Loucy (cell line): ENCODE measurements at regions not wholly inside any gene's neighbourhood (a gene's known extent, or its start where the extent isn't known, plus 50 kb on each side); places are given as distances from the start of the nearest gene placed in this dataset.

Experiments used
- H2AFZ ChIP-seq: fragments of 200-600 bp; sonication (generic); 2 replicates; pipeline ENCODE4 v1.6.0; 2016; ENCODE audit warnings: antibody characterized with exemption, mild to moderate bottlenecking, low read length, moderate library complexity
- H3F3A ChIP-seq: fragments of 200-600 bp; 2 replicates; pipeline ENCODE4 v1.6.0; 2016; ENCODE audit warnings: antibody characterized with exemption, low read depth, mild to moderate bottlenecking
- H3K27me3 ChIP-seq: fragments of 200-600 bp; sonication (generic); 2 replicates; pipeline ENCODE4 v1.6.1; 2014; ENCODE audit warnings: low read length, mild to moderate bottlenecking; ENCODE audit not compliant: insufficient read depth, poor library complexity, severe bottlenecking
- H3K36me3 ChIP-seq: fragments of 200-600 bp; sonication (generic); 2 replicates; pipeline ENCODE4 v1.6.1; 2016; ENCODE audit warnings: low read length; ENCODE audit not compliant: insufficient read depth
- H3K4me1 ChIP-seq: fragments of 200-600 bp; sonication (generic); 2 replicates; pipeline ENCODE4 v1.5.1; 2014; ENCODE audit warnings: low read length, mild to moderate bottlenecking; ENCODE audit not compliant: insufficient read depth, poor library complexity, severe bottlenecking
- H3K4me2 ChIP-seq: fragments of 200-600 bp; sonication (generic); 2 replicates; pipeline ENCODE4 v1.6.0; 2014; ENCODE audit warnings: antibody characterized with exemption, low read length, low read depth, mild to moderate bottlenecking; ENCODE audit not compliant: poor library complexity, severe bottlenecking
- H3K4me3 ChIP-seq: fragments of 200-600 bp; sonication (generic); 2 replicates; pipeline ENCODE4 v1.5.1; 2014; ENCODE audit warnings: low read length, mild to moderate bottlenecking, mixed read lengths; ENCODE audit not compliant: poor library complexity, severe bottlenecking
- H3K79me2 ChIP-seq: fragments of 200-600 bp; sonication (generic); 2 replicates; pipeline ENCODE4 v1.6.1; 2014; ENCODE audit warnings: low read length; ENCODE audit not compliant: insufficient read depth
- H3K9ac ChIP-seq: fragments of 200-600 bp; sonication (generic); 2 replicates; pipeline ENCODE4 v1.6.0; 2014; ENCODE audit warnings: mild to moderate bottlenecking, low read depth, low read length, moderate library complexity; ENCODE audit not compliant: poor library complexity, severe bottlenecking
- H3K9me2 ChIP-seq: fragments of 200-600 bp; sonication (generic); replicated peaks from 2 replicates; pipeline ENCODE4 v1.6.1; 2016; ENCODE audit warnings: low read depth, low read length, mixed read lengths
- H3K9me3 ChIP-seq: fragments of 200-600 bp; sonication (generic); 2 replicates; pipeline ENCODE4 v1.6.1; 2014; ENCODE audit warnings: mild to moderate bottlenecking, antibody characterized with exemption, low read length, low read depth; ENCODE audit not compliant: insufficient read depth
- H4K20me1 ChIP-seq: fragments of 200-600 bp; sonication (generic); 2 replicates; pipeline ENCODE4 v1.6.0; 2014; ENCODE audit warnings: antibody characterized with exemption, low read length, mild to moderate bottlenecking; ENCODE audit not compliant: insufficient read depth, poor library complexity, severe bottlenecking
- EZH2phosphoT487 ChIP-seq: fragments of 200-600 bp; IDR thresholded peaks from 2 replicates; pipeline ENCODE4 v1.6.1; 2018; ENCODE audit warnings: antibody characterized with exemption, mild to moderate bottlenecking, moderate library complexity, borderline replicate concordance
- TF ChIP-seq, protein P1 (sequence below): fragments of 200-600 bp; sonication (generic); conservative IDR thresholded peaks from 2 replicates; pipeline ENCODE4 v1.5.1; 2014; ENCODE audit warnings: mild to moderate bottlenecking, antibody characterized with exemption, low read length

DNA sequence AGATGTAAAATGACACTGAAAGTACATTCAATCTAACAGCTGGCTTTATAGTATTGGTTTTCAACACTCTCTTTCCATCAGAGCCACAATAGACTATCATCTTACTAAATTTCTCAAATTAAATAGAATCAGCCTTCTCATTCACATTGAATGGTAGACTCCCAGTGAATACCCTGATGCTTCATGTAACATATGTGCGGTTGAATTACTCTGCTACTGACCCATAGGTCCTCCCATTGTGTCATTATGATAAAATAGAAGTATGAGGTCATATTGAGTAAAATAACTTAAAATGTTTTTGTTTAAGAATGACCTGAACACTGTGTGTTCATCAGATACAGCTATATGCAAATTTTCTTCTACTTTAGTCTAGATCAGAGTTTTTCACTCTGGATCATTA, 75.9 kb upstream of the ADAMTSL1 start:
- no peaks in the 10 kb centered on the region for H4K20me1 ChIP-seq
- H3K4me2 ChIP-seq, result no peak overlapping the region
- no peaks in the 10 kb centered on the region for H3K79me2 ChIP-seq
- no peaks in the 10 kb centered on the region for H3K9me3 ChIP-seq
- no peaks in the 10 kb centered on the region for H3K4me1 ChIP-seq
- TF ChIP-seq, protein P1, sequence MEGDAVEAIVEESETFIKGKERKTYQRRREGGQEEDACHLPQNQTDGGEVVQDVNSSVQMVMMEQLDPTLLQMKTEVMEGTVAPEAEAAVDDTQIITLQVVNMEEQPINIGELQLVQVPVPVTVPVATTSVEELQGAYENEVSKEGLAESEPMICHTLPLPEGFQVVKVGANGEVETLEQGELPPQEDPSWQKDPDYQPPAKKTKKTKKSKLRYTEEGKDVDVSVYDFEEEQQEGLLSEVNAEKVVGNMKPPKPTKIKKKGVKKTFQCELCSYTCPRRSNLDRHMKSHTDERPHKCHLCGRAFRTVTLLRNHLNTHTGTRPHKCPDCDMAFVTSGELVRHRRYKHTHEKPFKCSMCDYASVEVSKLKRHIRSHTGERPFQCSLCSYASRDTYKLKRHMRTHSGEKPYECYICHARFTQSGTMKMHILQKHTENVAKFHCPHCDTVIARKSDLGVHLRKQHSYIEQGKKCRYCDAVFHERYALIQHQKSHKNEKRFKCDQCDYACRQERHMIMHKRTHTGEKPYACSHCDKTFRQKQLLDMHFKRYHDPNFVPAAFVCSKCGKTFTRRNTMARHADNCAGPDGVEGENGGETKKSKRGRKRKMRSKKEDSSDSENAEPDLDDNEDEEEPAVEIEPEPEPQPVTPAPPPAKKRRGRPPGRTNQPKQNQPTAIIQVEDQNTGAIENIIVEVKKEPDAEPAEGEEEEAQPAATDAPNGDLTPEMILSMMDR, result no peak
- TF ChIP-seq EZH2phosphoT487, result no peak
- H3K4me3 ChIP-seq, result no peak overlapping the region
- H2AFZ ChIP-seq, result no peak overlapping the region
- H3K9ac ChIP-seq, result no peak overlapping the region
- no peaks in the 10 kb centered on the region for H3K9me2 ChIP-seq
- H3K27me3 ChIP-seq, result no peaks in the 10 kb centered on the region
- H3K36me3 ChIP-seq, result no peaks in the 10 kb centered on the region
- no peaks in the 10 kb centered on the region for H3F3A ChIP-seq

DNA sequence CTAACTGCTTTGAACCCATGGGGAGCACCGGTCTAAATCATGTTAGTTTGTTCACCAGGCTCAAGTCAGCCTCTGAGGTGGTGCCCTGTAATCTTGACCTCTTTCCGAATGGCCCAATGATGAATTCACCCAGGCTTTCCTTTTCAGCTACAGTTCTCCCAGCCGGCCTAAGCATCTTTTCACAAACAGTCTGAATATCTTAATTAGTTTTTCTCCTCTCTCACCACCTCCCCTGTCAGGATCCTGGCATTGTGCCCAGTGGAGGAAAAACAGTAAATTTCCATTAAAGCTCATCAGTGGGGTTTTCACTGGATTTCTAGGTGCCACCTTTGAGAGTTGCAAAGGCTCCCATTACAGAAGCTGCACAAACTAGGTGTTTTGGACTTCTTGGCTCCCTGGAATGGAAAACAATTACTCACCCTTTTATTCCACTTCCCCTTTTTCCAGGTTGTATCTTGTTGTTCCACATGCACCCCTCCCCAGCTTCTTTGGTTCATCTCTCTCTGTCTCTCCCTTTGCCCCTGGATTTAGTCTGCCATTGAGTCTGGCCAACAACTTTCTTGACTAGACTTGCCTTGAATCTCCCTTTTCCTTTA, 69.4 kb upstream of the ADAMTSL1 start:
- Histone ChIP-seq H4K20me1 (no peaks in the 10 kb centered on the region), H3K4me2 (no peak overlapping the region), H2AFZ (no peak overlapping the region), H3K4me3 (no peak overlapping the region), H3K27me3 (no peaks in the 10 kb centered on the region), H3K4me1 (no peaks in the 10 kb centered on the region), H3K36me3 (no peaks in the 10 kb centered on the region), H3K9me3 (no peaks in the 10 kb centered on the region), H3K9ac (no peak overlapping the region), H3K79me2 (no peaks in the 10 kb centered on the region), H3F3A (no peaks in the 10 kb centered on the region), H3K9me2 (no peaks in the 10 kb centered on the region)
- TF ChIP-seq EZH2phosphoT487, result no peak
- TF ChIP-seq, protein P1, result no peak

DNA sequence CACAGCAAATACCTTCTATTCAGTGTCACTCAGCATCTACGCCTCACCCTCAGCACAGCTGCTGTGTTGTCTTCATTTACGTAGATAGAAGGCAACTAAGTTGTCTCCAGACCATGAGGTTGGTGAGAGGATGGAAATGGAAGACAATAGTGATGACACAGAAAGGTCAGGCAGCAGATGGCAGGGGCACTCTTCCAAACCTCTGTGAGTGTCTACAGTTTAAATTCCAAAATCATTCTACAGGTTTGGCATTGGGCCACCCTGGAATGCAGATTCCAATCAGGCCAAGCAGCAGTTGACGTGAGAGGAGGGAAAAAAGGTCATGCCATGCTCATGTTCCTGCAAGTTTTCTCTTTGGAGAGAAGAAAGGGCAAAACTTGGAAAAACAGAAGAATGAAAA, 68.7 kb upstream of the ADAMTSL1 start:
- TF ChIP-seq EZH2phosphoT487, result no peak
- TF ChIP-seq, protein P1, result no peak
- no peak overlapping the region for H3K4me3 ChIP-seq
- H3K36me3 ChIP-seq, result no peaks in the 10 kb centered on the region
- no peaks in the 10 kb centered on the region for H3K27me3 ChIP-seq
- H3K4me2 ChIP-seq, result no peak overlapping the region
- no peaks in the 10 kb centered on the region for H3K4me1 ChIP-seq
- no peak overlapping the region for H3K9ac ChIP-seq
- H3F3A ChIP-seq, result no peaks in the 10 kb centered on the region
- no peaks in the 10 kb centered on the region for H3K9me3 ChIP-seq
- H3K9me2 ChIP-seq, result no peaks in the 10 kb centered on the region
- H3K79me2 ChIP-seq, result no peaks in the 10 kb centered on the region
- H2AFZ ChIP-seq, result no peak overlapping the region
- H4K20me1 ChIP-seq, result no peaks in the 10 kb centered on the region
